Cardiac fibroblast (primary cell): ENCODE measurements at regions not wholly inside any gene's neighbourhood (a gene's known extent, or its start where the extent isn't known, plus 50 kb on each side); places are given as distances from the start of the nearest gene placed in this dataset.

Experiments
- DNase-seq, 2 donors: peaks; one replicate each; pipeline versions ENCODE4 v3.0.0 to v3.0.0-alpha.2; 2010; ENCODE audit warnings: low read depth in 2 of 2
- H3K4me3 ChIP-seq, 2 donors: replicated peaks in 1 of 2; 1 replicate in 1 of 2; 2 replicates in 1 of 2; pipeline ENCODE4 v1.5.1; 2011; ENCODE audit warnings: low read depth in 2 of 2, low read length in 2 of 2, mild to moderate bottlenecking in 2 of 2, moderate library complexity in 1 of 2
- TF ChIP-seq, protein P1 (sequence below): IDR thresholded peaks from one replicate; pipeline ENCODE4 v1.5.1; 2011; ENCODE audit warnings: low read depth, mild to moderate bottlenecking, low read length, inconsistent platforms

DNA sequence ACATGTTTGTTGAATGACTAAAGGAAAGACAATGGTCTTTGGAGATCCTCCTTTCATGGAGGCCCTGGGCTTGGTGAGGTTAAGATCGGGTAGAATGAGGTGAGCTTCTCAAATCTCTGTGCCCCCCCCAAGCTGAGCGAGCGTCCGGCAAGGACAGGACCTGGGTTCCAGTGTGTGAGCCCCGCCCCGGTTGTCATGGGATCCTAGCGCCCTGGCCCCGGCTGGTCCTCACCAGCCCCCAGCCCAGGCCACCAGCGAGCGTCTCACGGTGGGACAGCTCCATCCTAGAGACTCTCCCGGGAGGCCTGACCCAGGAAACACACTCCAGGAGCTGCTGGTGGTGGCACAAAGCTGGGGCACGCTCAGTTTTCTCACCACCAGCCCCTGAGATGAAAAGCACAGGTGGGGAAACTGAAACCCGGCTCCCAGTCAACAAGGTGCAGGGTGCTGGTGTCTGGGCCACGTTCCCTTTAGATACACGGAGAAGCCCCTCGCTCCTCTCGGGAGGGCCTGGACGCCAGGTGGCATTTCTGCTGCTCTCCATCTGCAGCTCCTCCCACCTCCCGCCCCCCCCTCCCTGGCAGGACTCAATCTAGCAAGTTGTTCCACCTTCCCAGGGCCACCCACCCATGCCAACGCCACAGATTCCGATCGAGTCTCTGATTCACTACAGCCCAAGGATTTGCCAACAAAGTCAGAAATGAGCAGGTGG lies 131.3 kb upstream of the PPP1R26 start:
- DNase-seq = no peak
- TF ChIP-seq, protein P1, sequence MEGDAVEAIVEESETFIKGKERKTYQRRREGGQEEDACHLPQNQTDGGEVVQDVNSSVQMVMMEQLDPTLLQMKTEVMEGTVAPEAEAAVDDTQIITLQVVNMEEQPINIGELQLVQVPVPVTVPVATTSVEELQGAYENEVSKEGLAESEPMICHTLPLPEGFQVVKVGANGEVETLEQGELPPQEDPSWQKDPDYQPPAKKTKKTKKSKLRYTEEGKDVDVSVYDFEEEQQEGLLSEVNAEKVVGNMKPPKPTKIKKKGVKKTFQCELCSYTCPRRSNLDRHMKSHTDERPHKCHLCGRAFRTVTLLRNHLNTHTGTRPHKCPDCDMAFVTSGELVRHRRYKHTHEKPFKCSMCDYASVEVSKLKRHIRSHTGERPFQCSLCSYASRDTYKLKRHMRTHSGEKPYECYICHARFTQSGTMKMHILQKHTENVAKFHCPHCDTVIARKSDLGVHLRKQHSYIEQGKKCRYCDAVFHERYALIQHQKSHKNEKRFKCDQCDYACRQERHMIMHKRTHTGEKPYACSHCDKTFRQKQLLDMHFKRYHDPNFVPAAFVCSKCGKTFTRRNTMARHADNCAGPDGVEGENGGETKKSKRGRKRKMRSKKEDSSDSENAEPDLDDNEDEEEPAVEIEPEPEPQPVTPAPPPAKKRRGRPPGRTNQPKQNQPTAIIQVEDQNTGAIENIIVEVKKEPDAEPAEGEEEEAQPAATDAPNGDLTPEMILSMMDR = no peak

DNA sequence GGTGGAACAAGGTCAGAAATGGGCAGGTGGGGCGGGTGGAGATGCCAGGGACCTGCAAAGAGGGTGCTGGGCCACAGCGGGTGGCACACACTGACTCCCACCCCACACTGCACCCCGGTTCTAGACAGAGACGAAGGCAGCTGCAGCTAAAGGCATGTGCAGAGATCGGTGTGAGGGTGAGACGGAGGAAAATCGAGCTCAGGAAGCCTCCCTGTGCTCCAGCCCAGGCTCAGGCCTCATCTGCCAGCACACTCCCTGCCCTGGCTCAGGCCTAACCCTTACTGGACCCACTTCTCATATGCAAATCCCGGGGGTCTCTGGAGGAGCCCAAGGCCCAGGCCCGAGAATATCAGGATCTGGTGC lies 130.8 kb upstream of the PPP1R26 start:
- no peak overlapping the region for H3K4me3 ChIP-seq
- TF ChIP-seq, protein P1 = no peak
- no peak for DNase-seq

More for the DNA sequence above, 131.3 kb upstream of the PPP1R26 start:
- no peak overlapping the region for H3K4me3 ChIP-seq

DNA sequence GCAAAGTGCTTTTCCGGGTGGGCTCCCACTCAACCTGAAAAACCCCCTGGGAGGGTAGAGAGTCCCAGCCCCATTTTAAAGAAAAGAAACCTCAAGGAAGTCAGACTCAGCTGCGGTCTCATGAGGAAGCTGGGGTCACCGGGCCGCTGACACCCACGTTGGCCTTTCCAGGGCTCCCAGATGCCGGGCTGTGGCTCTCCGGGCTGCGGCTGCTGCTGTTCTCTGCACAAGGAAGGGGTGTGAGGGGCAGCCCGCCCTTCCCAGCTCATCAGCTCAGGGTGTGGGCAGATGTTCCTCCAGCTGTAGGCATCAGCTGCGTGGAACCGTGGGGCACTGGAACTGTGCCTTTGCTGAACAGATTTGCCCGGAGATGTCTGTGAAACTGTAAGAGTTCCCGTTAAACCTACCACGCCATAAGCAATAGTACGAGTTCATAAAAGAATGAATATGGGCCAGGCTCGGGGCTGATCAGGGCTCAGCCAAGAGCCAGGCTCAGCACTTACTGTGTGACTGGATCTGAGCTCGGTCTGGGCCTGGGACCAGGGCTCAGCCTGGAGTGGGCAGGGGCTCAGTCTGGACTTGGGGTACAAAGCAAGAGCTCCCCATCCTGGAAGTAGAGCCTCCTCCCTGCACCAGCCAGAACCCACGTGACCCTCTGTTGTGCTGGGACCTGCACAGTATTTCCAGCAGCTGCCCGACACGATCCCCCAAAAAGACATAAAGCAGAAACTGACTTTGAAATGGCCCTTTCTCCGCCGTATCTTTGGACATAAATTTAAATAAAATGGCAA lies 130.2 kb upstream of the PPP1R26 start:
- no peak for DNase-seq
- H3K4me3 ChIP-seq = no peak overlapping the region
- TF ChIP-seq, protein P1 = no peak

DNA sequence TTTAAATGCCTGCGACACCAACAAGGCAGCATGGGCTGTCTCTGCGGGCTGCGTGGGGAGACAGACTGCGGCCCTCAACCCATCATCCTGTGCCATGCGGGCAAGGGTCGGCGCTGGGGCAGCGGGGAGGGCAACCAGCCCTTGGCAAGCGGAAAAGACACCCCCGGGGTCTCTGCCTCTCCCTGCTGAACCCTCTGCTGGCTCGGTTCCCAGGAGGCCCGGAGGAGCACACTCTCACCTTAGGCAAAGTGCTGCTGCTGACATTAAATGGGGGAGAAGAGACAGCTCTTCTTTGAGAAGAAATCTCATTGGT lies 129.6 kb upstream of the PPP1R26 start:
- no peak overlapping the region for H3K4me3 ChIP-seq
- TF ChIP-seq, protein P1 = no peak

DNA sequence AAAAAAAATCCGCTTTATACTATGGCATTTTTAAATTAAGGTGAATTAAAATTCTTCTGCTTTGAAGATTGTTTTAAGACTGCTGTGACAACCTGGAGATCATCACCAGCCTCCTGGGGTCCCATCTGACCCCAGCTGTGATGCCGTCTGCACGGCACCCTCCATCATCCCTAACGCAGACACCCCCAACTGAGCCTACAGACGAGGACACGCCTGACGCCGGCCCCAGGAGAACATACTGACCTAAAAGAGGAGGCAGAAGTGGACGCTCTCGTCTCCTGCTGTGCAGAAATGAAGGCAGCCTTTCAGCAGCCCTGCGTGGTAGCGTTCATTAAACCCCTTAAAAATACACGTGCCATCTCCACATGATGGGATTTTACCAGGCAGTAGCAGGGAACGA lies 125.6 kb upstream of the PPP1R26 start:
- DNase-seq = no peak

More for the DNA sequence above, 129.6 kb upstream of the PPP1R26 start:
- DNase-seq = no peak

DNA sequence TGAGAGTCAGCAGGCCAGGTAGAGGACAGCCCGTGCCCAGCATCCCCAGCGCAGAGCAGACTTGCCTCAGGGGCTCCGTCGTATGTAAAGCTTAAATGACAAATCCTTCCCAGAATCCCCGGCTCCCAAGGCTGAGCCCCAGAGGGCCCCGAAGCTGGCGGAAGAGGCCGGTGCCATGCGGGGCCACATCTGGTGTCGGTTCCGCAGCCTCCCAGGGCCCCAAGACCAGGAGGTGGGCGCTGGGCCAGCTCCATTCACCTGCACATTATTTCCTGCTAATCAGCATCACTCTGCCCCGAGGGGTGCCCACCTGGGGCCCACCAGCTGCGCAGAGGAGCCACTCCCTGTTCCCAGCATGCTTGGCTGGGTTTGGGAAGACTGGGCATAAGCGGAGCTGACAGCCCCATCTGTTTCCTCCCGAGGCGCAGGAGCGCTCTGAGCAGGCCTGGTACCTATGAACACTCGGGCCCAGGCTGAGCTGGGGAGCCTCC lies 124.0 kb upstream of the PPP1R26 start:
- H3K4me3 ChIP-seq = no peak overlapping the region
- TF ChIP-seq, protein P1 = no peak

More for the DNA sequence above, 125.6 kb upstream of the PPP1R26 start:
- H3K4me3 ChIP-seq = no peak overlapping the region
- TF ChIP-seq, protein P1 = no peak

More for the DNA sequence above, 124.0 kb upstream of the PPP1R26 start:
- no peak for DNase-seq
